ENCODE measurements at regions not wholly inside any gene's neighbourhood (a gene's known extent, or its start where the extent isn't known, plus 50 kb on each side); places are given as distances from the start of the nearest gene placed in this dataset.

- no peak for DNase-seq
- H3K9me3 Mint-ChIP-seq, result no peaks in the 10 kb centered on the region
- H3K27ac Mint-ChIP-seq, result no peak overlapping the region
- no peaks in the 10 kb centered on the region for H3K36me3 Mint-ChIP-seq (ENCODE audit: low read depth)
- H3K4me3 Mint-ChIP-seq, result no peak overlapping the region
- ChIA-PET CTCF (interaction anchor here (0.6 to 1.1 kb wide), 3 partner anchors 9 to 345 kb away, joined by 3 to 4 read pairs (median 3); no protein-coding TSS in a partner anchor), POLR2A (no interaction called here)
- H3K4me1 Mint-ChIP-seq, result no peaks in the 10 kb centered on the region
- H3K27me3 Mint-ChIP-seq, result peaks cover 31% of the 10 kb centered on the region
These were observed 141.9 kb upstream of the MKI67 start for GRCh38 chr10:128268015-128268722.

- Mint-ChIP-seq H3K4me1 (peaks cover 13% of the 10 kb centered on the region), H3K36me3 (ENCODE audit: low read depth) (no peaks in the 10 kb centered on the region), H3K27ac (no peak overlapping the region), H3K4me3 (peak overlapping the region; percentile 21), H3K27me3 (peaks cover 43% of the 10 kb centered on the region), H3K9me3 (no peaks in the 10 kb centered on the region)
- POLR2A ChIA-PET, result no interaction called here
- CTCF ChIA-PET, result interaction anchor here (0.8 to 2.6 kb wide), 2 partner anchors 11 to 17 kb away, joined by 3 to 7 read pairs; no protein-coding TSS in a partner anchor
- peak; percentile 21 for DNase-seq
These were observed 148.7 kb upstream of the MKI67 start for GRCh38 chr10:128274938-128275337.

- ChIA-PET CTCF (interaction anchor here (0.8 to 2.6 kb wide), 2 partner anchors 12 to 18 kb away, joined by 3 to 7 read pairs; no protein-coding TSS in a partner anchor), POLR2A (no interaction called here)
- Mint-ChIP-seq H3K9me3 (no peaks in the 10 kb centered on the region), H3K4me1 (peaks cover 13% of the 10 kb centered on the region), H3K36me3 (ENCODE audit: low read depth) (no peaks in the 10 kb centered on the region), H3K27me3 (peaks cover 43% of the 10 kb centered on the region), H3K27ac (no peak overlapping the region), H3K4me3 (peak overlapping the region; percentile 21)
- no peak for DNase-seq
These were observed 149.4 kb upstream of the MKI67 start for GRCh38 chr10:128275388-128276177.

- no peak for DNase-seq
- no peak overlapping the region for H3K4me3 Mint-ChIP-seq
- no peak overlapping the region for H3K27ac Mint-ChIP-seq
- no peaks in the 10 kb centered on the region for H3K36me3 Mint-ChIP-seq (ENCODE audit: low read depth)
- H3K9me3 Mint-ChIP-seq, result no peaks in the 10 kb centered on the region
- ChIA-PET POLR2A (no interaction called here), CTCF (interaction anchor here (1.4 to 1.5 kb wide), 2 partner anchors 8 to 13 kb away, joined by 3 to 4 read pairs; no protein-coding TSS in a partner anchor)
- peaks cover 40% of the 10 kb centered on the region for H3K27me3 Mint-ChIP-seq
- H3K4me1 Mint-ChIP-seq, result peaks cover 13% of the 10 kb centered on the region
These were observed 151.1 kb upstream of the MKI67 start for GRCh38 chr10:128277267-128277840.

- Mint-ChIP-seq H3K4me1 (peaks cover 13% of the 10 kb centered on the region), H3K27ac (no peak overlapping the region), H3K27me3 (peaks cover 39% of the 10 kb centered on the region), H3K9me3 (no peaks in the 10 kb centered on the region), H3K4me3 (no peak overlapping the region), H3K36me3 (ENCODE audit: low read depth) (no peaks in the 10 kb centered on the region)
- POLR2A ChIA-PET, result no interaction called here
- CTCF ChIA-PET, result no interaction called here
- no peak for DNase-seq
These were observed 152.1 kb upstream of the MKI67 start for GRCh38 chr10:128278362-128278761.

GRCh38 chr10:128280271-128280670, 154.0 kb upstream of the MKI67 start:
- no peaks in the 10 kb centered on the region for H3K36me3 Mint-ChIP-seq (ENCODE audit: low read depth)
- H3K4me1 Mint-ChIP-seq, result peaks cover 5% of the 10 kb centered on the region
- POLR2A ChIA-PET, result no interaction called here
- H3K27ac Mint-ChIP-seq, result no peak overlapping the region
- CTCF ChIA-PET, result interaction anchor here (1.2 kb wide), 1 partner anchor 10 kb away, joined by 3 read pairs; no protein-coding TSS in a partner anchor
- H3K9me3 Mint-ChIP-seq, result no peaks in the 10 kb centered on the region
- H3K27me3 Mint-ChIP-seq, result peaks cover 34% of the 10 kb centered on the region
- no peak overlapping the region for H3K4me3 Mint-ChIP-seq
- DNase-seq, result no peak

GRCh38 chr10:128281343-128281742, 155.1 kb upstream of the MKI67 start:
- POLR2A ChIA-PET, result no interaction called here
- H3K4me1 Mint-ChIP-seq, result no peaks in the 10 kb centered on the region
- H3K27ac Mint-ChIP-seq, result no peak overlapping the region
- peaks cover 37% of the 10 kb centered on the region for H3K27me3 Mint-ChIP-seq
- no peak for DNase-seq
- H3K36me3 Mint-ChIP-seq (ENCODE audit: low read depth), result no peaks in the 10 kb centered on the region
- CTCF ChIA-PET, result no interaction called here
- H3K9me3 Mint-ChIP-seq, result no peaks in the 10 kb centered on the region
- H3K4me3 Mint-ChIP-seq, result no peak overlapping the region

- DNase-seq, result no peak
- ChIA-PET POLR2A (no interaction called here), CTCF (no interaction called here)
- H3K27me3 Mint-ChIP-seq, result peaks cover 36% of the 10 kb centered on the region
- no peaks in the 10 kb centered on the region for H3K4me1 Mint-ChIP-seq
- no peaks in the 10 kb centered on the region for H3K9me3 Mint-ChIP-seq
- no peak overlapping the region for H3K4me3 Mint-ChIP-seq
- no peaks in the 10 kb centered on the region for H3K36me3 Mint-ChIP-seq (ENCODE audit: low read depth)
- H3K27ac Mint-ChIP-seq, result no peak overlapping the region
These were observed 155.6 kb upstream of the MKI67 start for GRCh38 chr10:128281861-128282260.

- Mint-ChIP-seq H3K4me3 (no peak overlapping the region), H3K9me3 (no peaks in the 10 kb centered on the region), H3K27me3 (peaks cover 49% of the 10 kb centered on the region), H3K4me1 (no peaks in the 10 kb centered on the region), H3K36me3 (ENCODE audit: low read depth) (no peaks in the 10 kb centered on the region), H3K27ac (no peak overlapping the region)
- ChIA-PET POLR2A (no interaction called here), CTCF (no interaction called here)
- DNase-seq, result no peak
These were observed 160.0 kb upstream of the MKI67 start for GRCh38 chr10:128286141-128286761.

GRCh38 chr10:128286762-128287500, 160.7 kb upstream of the MKI67 start:
- no peak overlapping the region for H3K27ac Mint-ChIP-seq
- H3K4me1 Mint-ChIP-seq, result no peaks in the 10 kb centered on the region
- no peak for DNase-seq
- H3K36me3 Mint-ChIP-seq (ENCODE audit: low read depth), result no peaks in the 10 kb centered on the region
- ChIA-PET CTCF (interaction anchor here (0.8 kb wide), 1 partner anchor 18 kb away, joined by 3 read pairs; no protein-coding TSS in a partner anchor), POLR2A (no interaction called here)
- H3K27me3 Mint-ChIP-seq, result peaks cover 49% of the 10 kb centered on the region
- H3K4me3 Mint-ChIP-seq, result no peak overlapping the region
- H3K9me3 Mint-ChIP-seq, result no peaks in the 10 kb centered on the region

- Mint-ChIP-seq H3K27ac (no peak overlapping the region), H3K9me3 (no peaks in the 10 kb centered on the region), H3K4me3 (no peak overlapping the region), H3K4me1 (no peaks in the 10 kb centered on the region), H3K27me3 (peaks cover 49% of the 10 kb centered on the region), H3K36me3 (ENCODE audit: low read depth) (no peaks in the 10 kb centered on the region)
- no peak for DNase-seq
- POLR2A ChIA-PET, result no interaction called here
- CTCF ChIA-PET, result interaction anchor here (0.8 kb wide), 1 partner anchor 19 kb away, joined by 3 read pairs; no protein-coding TSS in a partner anchor
These were observed 161.7 kb upstream of the MKI67 start for GRCh38 chr10:128287921-128288320.

GRCh38 chr10:128289621-128290020, 163.4 kb upstream of the MKI67 start:
- Mint-ChIP-seq H3K4me3 (no peak overlapping the region), H3K4me1 (no peaks in the 10 kb centered on the region), H3K36me3 (ENCODE audit: low read depth) (no peaks in the 10 kb centered on the region), H3K27me3 (peaks cover 42% of the 10 kb centered on the region), H3K27ac (no peak overlapping the region), H3K9me3 (no peaks in the 10 kb centered on the region)
- ChIA-PET CTCF (no interaction called here), POLR2A (no interaction called here)
- DNase-seq, result no peak
